ENCODE measurements at regions not wholly inside any gene's neighbourhood (a gene's known extent, or its start where the extent isn't known, plus 50 kb on each side); places are given as distances from the start of the nearest gene placed in this dataset.
"Not testable (repeated sequence)": the region's sequence is repeated elsewhere in the genome, so short reads cannot be mapped to it uniquely, and the experiment has no call there.

- no peaks in the 10 kb centered on the region for H3K9me3 ChIP-seq (ENCODE audit: control insufficient read depth, insufficient read depth, low read length)
- no peaks in the 10 kb centered on the region for H3K4me1 ChIP-seq (ENCODE audit: control insufficient read depth, insufficient read depth, low read length)
- no peak overlapping the region for H3K27ac ChIP-seq (ENCODE audit: low read depth, low read length)
- no peaks in the 10 kb centered on the region for H3K27me3 ChIP-seq (ENCODE audit: control insufficient read depth, insufficient read depth, low read length)
- no peaks in the 10 kb centered on the region for H3K36me3 ChIP-seq (ENCODE audit: control insufficient read depth, insufficient read depth, low read length)
- no peak overlapping the region for H3K4me3 ChIP-seq (ENCODE audit: low read depth, low read length)
- no peak overlapping the region for H3K9ac ChIP-seq (ENCODE audit: low read depth, low read length)
Observed at GRCh38 chr18:75728621-75729020, 301.1 kb upstream of the SMIM21 start.

DNA sequence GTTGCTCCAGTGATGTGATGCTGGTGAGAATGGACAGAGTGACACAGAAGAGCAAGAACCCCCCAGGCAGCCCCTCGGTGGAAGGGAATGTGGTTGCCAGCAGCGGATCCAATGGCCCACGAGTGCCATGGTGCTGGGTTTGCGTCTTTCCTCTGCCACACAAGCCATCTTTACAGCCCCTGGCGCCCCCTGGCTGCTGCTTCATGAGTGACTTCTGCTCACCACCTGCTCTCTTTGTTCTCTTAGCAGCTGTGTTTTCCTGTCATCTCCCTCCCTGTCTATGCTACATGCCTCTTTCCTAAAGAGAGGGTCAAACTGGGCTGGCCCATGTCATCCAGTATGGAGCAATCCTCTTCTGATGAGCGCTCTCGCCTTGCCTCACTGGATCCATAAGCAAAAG is 300.0 kb upstream of the SMIM21 start:
- Histone ChIP-seq H3K27me3 (ENCODE audit: control insufficient read depth, insufficient read depth, low read length) (no peaks in the 10 kb centered on the region), H3K27ac (ENCODE audit: low read depth, low read length) (no peak overlapping the region), H3K9ac (ENCODE audit: low read depth, low read length) (no peak overlapping the region), H3K4me1 (ENCODE audit: control insufficient read depth, insufficient read depth, low read length) (no peaks in the 10 kb centered on the region), H3K9me3 (ENCODE audit: control insufficient read depth, insufficient read depth, low read length) (no peaks in the 10 kb centered on the region), H3K4me3 (ENCODE audit: low read depth, low read length) (no peak overlapping the region), H3K36me3 (ENCODE audit: control insufficient read depth, insufficient read depth, low read length) (no peaks in the 10 kb centered on the region)

DNA sequence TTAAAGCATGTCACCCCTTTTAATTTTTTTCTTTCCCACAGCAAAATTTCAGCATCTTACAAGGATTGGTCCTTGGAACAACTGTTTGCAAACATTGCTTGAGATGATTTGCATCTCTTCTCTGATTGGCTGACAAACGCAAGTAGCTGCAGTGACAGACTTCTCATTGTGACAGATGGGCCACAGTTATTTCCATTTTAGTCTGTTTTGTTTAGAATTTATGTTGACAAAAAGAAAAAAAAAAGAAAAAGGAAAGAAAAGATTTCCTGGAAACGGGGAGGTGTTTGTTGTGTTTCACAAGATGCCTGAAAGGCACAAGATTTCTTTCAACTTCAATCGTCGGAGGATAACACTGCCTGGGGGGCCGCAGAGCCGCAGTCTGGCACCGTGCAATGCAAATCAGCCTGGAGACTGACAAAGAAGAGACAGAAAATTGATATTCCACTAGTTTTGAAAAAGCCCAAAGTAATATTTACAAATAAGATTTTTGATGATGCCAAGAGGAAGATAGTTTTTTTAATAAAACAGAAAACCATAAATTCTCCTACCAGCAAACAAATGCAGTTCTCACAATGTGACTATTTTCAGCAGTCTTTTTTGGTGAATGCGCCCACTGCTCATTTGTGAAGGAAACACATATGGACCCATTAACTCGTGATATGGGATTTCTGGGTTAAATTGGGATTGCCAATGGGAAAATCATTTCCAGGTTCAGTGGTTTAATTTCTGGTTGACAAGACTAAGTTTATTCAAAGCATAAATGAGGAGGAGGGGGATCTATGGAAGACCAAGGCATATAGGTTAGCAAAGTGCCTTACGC is 296.2 kb upstream of the SMIM21 start:
- H3K4me1 ChIP-seq (ENCODE audit: control insufficient read depth, insufficient read depth, low read length), result no peaks in the 10 kb centered on the region
- no peaks in the 10 kb centered on the region for H3K36me3 ChIP-seq (ENCODE audit: control insufficient read depth, insufficient read depth, low read length)
- peaks cover 6% of the 10 kb centered on the region; the same call in 1 of the 2 replicates for H3K9me3 ChIP-seq (ENCODE audit: control insufficient read depth, insufficient read depth, low read length)
- no peaks in the 10 kb centered on the region for H3K27me3 ChIP-seq (ENCODE audit: control insufficient read depth, insufficient read depth, low read length)
- no peak overlapping the region for H3K4me3 ChIP-seq (ENCODE audit: low read depth, low read length)
- no peak overlapping the region for H3K9ac ChIP-seq (ENCODE audit: low read depth, low read length)
- H3K27ac ChIP-seq (ENCODE audit: low read depth, low read length), result no peak overlapping the region

DNA sequence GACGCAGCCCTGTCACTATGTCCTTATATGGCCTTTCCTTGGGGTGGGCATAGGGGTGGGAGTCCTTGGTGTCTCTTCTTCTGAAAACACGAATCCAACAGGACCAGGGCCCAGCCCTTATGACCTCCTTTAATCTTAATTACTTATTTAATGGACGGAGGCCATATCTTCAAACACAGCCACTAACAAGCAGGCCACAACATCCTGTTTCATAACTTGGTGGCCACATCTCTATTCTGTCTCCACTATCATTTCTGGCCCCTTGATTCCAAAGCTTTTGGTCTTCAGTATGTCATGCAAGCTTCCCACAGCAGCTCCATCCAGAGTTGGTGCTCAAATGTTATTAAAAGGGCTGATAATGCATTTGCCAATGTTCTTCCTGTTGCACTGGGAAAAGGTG is 287.3 kb upstream of the SMIM21 start:
- Histone ChIP-seq H3K9me3 (ENCODE audit: control insufficient read depth, insufficient read depth, low read length) (peaks cover 18% of the 10 kb centered on the region), H3K9ac (ENCODE audit: low read depth, low read length) (no peak overlapping the region), H3K4me1 (ENCODE audit: control insufficient read depth, insufficient read depth, low read length) (no peaks in the 10 kb centered on the region), H3K36me3 (ENCODE audit: control insufficient read depth, insufficient read depth, low read length) (no peaks in the 10 kb centered on the region), H3K27ac (ENCODE audit: low read depth, low read length) (no peak overlapping the region), H3K4me3 (ENCODE audit: low read depth, low read length) (no peak overlapping the region), H3K27me3 (ENCODE audit: control insufficient read depth, insufficient read depth, low read length) (no peaks in the 10 kb centered on the region)

GRCh38 chr18:75712124-75712867 is 284.8 kb upstream of the SMIM21 start:
- H3K36me3 ChIP-seq (ENCODE audit: control insufficient read depth, insufficient read depth, low read length), result not testable (repeated sequence)

GRCh38 chr18:75700561-75700960 is 273.1 kb upstream of the SMIM21 start:
- no peak overlapping the region for H3K4me3 ChIP-seq (ENCODE audit: low read depth, low read length)
- no peaks in the 10 kb centered on the region for H3K4me1 ChIP-seq (ENCODE audit: control insufficient read depth, insufficient read depth, low read length)
- no peaks in the 10 kb centered on the region for H3K36me3 ChIP-seq (ENCODE audit: control insufficient read depth, insufficient read depth, low read length)
- H3K27ac ChIP-seq (ENCODE audit: low read depth, low read length), result no peak overlapping the region
- H3K27me3 ChIP-seq (ENCODE audit: control insufficient read depth, insufficient read depth, low read length), result no peaks in the 10 kb centered on the region
- H3K9ac ChIP-seq (ENCODE audit: low read depth, low read length), result no peak overlapping the region
- peaks cover 22% of the 10 kb centered on the region for H3K9me3 ChIP-seq (ENCODE audit: control insufficient read depth, insufficient read depth, low read length)

More at GRCh38 chr18:75712124-75712867, 284.8 kb upstream of the SMIM21 start:
- not testable (repeated sequence) for H3K27me3 ChIP-seq (ENCODE audit: control insufficient read depth, insufficient read depth, low read length); H3K4me3 ChIP-seq (ENCODE audit: low read depth, low read length); H3K4me1 ChIP-seq (ENCODE audit: control insufficient read depth, insufficient read depth, low read length); H3K9ac ChIP-seq (ENCODE audit: low read depth, low read length); H3K27ac ChIP-seq (ENCODE audit: low read depth, low read length)
- H3K9me3 ChIP-seq (ENCODE audit: control insufficient read depth, insufficient read depth, low read length), result peaks cover 13% of the 10 kb centered on the region

DNA sequence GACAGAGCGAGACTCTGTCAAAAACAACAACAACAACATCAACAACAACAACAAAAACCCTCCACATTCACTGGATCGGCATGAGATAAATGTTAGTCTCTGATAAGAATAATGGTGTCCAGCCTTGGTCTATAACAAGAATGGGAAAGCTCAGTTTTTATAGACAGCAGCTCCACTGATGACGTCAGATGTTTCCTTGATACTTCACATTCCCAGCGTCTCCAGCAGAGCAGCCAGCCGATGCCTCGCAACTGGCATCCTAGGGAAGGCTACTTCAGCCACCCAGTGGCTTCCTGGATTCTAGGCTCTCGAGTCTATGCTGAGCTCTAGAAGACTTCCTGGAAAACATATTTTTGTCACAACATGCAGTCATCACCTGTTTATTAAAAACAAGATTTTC is 271.4 kb upstream of the SMIM21 start:
- H3K4me3 ChIP-seq (ENCODE audit: low read depth, low read length), result no peak overlapping the region
- no peak overlapping the region for H3K27ac ChIP-seq (ENCODE audit: low read depth, low read length)
- H3K27me3 ChIP-seq (ENCODE audit: control insufficient read depth, insufficient read depth, low read length), result no peaks in the 10 kb centered on the region
- H3K36me3 ChIP-seq (ENCODE audit: control insufficient read depth, insufficient read depth, low read length), result no peaks in the 10 kb centered on the region
- H3K9ac ChIP-seq (ENCODE audit: low read depth, low read length), result no peak overlapping the region
- H3K4me1 ChIP-seq (ENCODE audit: control insufficient read depth, insufficient read depth, low read length), result peaks cover 8% of the 10 kb centered on the region; the same call in 1 of the 2 replicates
- peaks cover 21% of the 10 kb centered on the region for H3K9me3 ChIP-seq (ENCODE audit: control insufficient read depth, insufficient read depth, low read length)

DNA sequence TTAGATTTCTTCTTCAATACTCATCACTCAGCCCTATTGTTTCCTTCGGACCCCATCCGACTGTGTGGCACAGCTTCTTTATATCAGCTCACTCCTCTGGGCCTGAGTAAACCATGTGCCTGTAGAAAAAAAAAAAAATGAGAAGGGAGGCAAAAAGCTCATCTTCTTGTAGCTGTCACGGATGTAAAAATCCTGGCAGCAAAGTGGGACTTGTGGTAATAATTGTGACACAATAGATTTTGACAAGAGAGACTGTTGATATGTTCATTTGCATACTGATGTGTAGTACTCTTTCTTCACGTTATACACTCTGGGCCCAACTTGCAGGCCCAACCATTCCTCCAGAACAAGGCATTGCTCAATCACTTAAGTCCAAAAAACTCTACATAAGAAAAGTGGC is 270.0 kb upstream of the SMIM21 start:
- Histone ChIP-seq H3K4me3 (ENCODE audit: low read depth, low read length) (no peak overlapping the region), H3K36me3 (ENCODE audit: control insufficient read depth, insufficient read depth, low read length) (no peaks in the 10 kb centered on the region), H3K4me1 (ENCODE audit: control insufficient read depth, insufficient read depth, low read length) (peaks cover 8% of the 10 kb centered on the region; the same call in 1 of the 2 replicates)

DNA sequence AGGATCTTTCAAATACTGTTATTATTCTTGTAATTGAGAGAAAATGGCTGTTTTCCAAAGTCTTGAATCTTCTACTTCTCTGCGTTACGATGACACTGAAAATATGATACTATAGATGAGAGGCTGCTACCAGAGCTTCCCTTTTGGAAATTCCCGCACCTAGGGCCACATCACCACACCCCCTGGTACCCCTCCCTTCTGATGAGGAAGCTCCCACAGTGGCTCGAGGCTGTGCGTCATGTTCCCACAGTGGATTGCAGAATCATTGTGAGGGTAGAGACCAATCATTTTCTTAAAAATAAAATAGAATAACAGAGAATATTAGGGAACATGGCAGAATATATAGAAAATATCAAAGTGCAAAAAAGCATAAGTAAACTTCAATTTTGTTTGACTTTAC is 268.9 kb upstream of the SMIM21 start:
- no peaks in the 10 kb centered on the region; the same call in 1 of the 2 replicates for H3K9me3 ChIP-seq (ENCODE audit: control insufficient read depth, insufficient read depth, low read length)
- H3K4me3 ChIP-seq (ENCODE audit: low read depth, low read length), result no peak overlapping the region
- H3K36me3 ChIP-seq (ENCODE audit: control insufficient read depth, insufficient read depth, low read length), result no peaks in the 10 kb centered on the region
- H3K27me3 ChIP-seq (ENCODE audit: control insufficient read depth, insufficient read depth, low read length), result no peaks in the 10 kb centered on the region
- peaks cover 8% of the 10 kb centered on the region; the same call in 1 of the 2 replicates for H3K4me1 ChIP-seq (ENCODE audit: control insufficient read depth, insufficient read depth, low read length)
- H3K9ac ChIP-seq (ENCODE audit: low read depth, low read length), result no peak overlapping the region
- no peak overlapping the region for H3K27ac ChIP-seq (ENCODE audit: low read depth, low read length)

More for the DNA sequence above, 270.0 kb upstream of the SMIM21 start:
- no peaks in the 10 kb centered on the region for H3K27me3 ChIP-seq (ENCODE audit: control insufficient read depth, insufficient read depth, low read length)
- no peak overlapping the region for H3K9ac ChIP-seq (ENCODE audit: low read depth, low read length)
- no peak overlapping the region for H3K27ac ChIP-seq (ENCODE audit: low read depth, low read length)
- H3K9me3 ChIP-seq (ENCODE audit: control insufficient read depth, insufficient read depth, low read length), result peaks cover 8% of the 10 kb centered on the region

GRCh38 chr18:75694292-75694691 is 266.8 kb upstream of the SMIM21 start:
- Histone ChIP-seq H3K36me3 (ENCODE audit: control insufficient read depth, insufficient read depth, low read length) (no peaks in the 10 kb centered on the region), H3K27ac (ENCODE audit: low read depth, low read length) (no peak overlapping the region), H3K4me1 (ENCODE audit: control insufficient read depth, insufficient read depth, low read length) (peaks cover 8% of the 10 kb centered on the region; the same call in 1 of the 2 replicates), H3K9ac (ENCODE audit: low read depth, low read length) (no peak overlapping the region), H3K9me3 (ENCODE audit: control insufficient read depth, insufficient read depth, low read length) (no peaks in the 10 kb centered on the region), H3K27me3 (ENCODE audit: control insufficient read depth, insufficient read depth, low read length) (no peaks in the 10 kb centered on the region), H3K4me3 (ENCODE audit: low read depth, low read length) (no peak overlapping the region)

GRCh38 chr18:75691483-75691882 is 264.0 kb upstream of the SMIM21 start:
- no peak overlapping the region for H3K9ac ChIP-seq (ENCODE audit: low read depth, low read length)
- peaks cover 8% of the 10 kb centered on the region; the same call in 1 of the 2 replicates for H3K4me1 ChIP-seq (ENCODE audit: control insufficient read depth, insufficient read depth, low read length)
- no peaks in the 10 kb centered on the region for H3K9me3 ChIP-seq (ENCODE audit: control insufficient read depth, insufficient read depth, low read length)
- no peak overlapping the region for H3K4me3 ChIP-seq (ENCODE audit: low read depth, low read length)
- no peaks in the 10 kb centered on the region for H3K27me3 ChIP-seq (ENCODE audit: control insufficient read depth, insufficient read depth, low read length)
- no peak overlapping the region for H3K27ac ChIP-seq (ENCODE audit: low read depth, low read length)
- H3K36me3 ChIP-seq (ENCODE audit: control insufficient read depth, insufficient read depth, low read length), result no peaks in the 10 kb centered on the region
